ENCODE measurements at regions not wholly inside any gene's neighbourhood (a gene's known extent, or its start where the extent isn't known, plus 50 kb on each side); places are given as distances from the start of the nearest gene placed in this dataset.

DNA sequence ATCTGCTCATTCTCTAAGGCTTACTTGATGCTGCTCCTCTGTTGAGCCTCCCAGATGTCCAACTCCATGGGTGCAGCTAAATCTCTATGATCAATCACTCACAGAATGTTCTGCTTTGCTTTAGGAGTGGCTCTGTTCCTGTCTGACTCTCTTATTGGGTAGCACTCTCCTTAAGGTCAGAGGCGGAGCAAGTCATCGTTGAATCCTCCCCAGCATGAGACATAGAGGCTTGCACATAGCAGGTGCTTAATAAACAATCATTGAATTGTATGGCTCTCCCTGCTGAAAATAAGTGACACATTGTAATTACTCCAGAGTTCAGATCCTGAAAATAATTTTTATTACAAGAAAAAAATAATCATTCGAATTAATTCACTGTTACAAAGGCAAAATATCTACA is 69.7 kb downstream of the NPS start:
- TF ChIP-seq POLR2A (IDR thresholded peaks at IDR 0.05) = no peak
- no peak for TF ChIP-seq CTCF (IDR thresholded peaks at IDR 0.05)
